ENCODE measurements at regions not wholly inside any gene's neighbourhood (a gene's known extent, or its start where the extent isn't known, plus 50 kb on each side); places are given as distances from the start of the nearest gene placed in this dataset.
"Not testable (repeated sequence)": the region's sequence is repeated elsewhere in the genome, so short reads cannot be mapped to it uniquely, and the experiment has no call there.

GRCh38 chr2:111455016-111456015 lies 334.6 kb downstream of the BCL2L11 start:
- DNase-seq: not testable (repeated sequence)

GRCh38 chr2:111457191-111457590 lies 336.5 kb downstream of the BCL2L11 start:
- DNase-seq: not testable (repeated sequence)

- not testable (repeated sequence) for DNase-seq
Observed at GRCh38 chr2:111460901-111461300, 340.2 kb downstream of the BCL2L11 start.

GRCh38 chr2:111461831-111462230 lies 341.1 kb downstream of the BCL2L11 start:
- not testable (repeated sequence) for DNase-seq

- DNase-seq: not testable (repeated sequence)
Observed at GRCh38 chr2:111462572-111462971, 341.9 kb downstream of the BCL2L11 start.

GRCh38 chr2:111463238-111463848 lies 342.6 kb downstream of the BCL2L11 start:
- DNase-seq: not testable (repeated sequence)

GRCh38 chr2:111463956-111464355 lies 343.2 kb downstream of the BCL2L11 start:
- not testable (repeated sequence) for DNase-seq

GRCh38 chr2:111464367-111464766 lies 343.7 kb downstream of the BCL2L11 start:
- DNase-seq: not testable (repeated sequence)

GRCh38 chr2:111465521-111465920 lies 344.8 kb downstream of the BCL2L11 start:
- not testable (repeated sequence) for DNase-seq

GRCh38 chr2:111466744-111467143 lies 346.0 kb downstream of the BCL2L11 start:
- not testable (repeated sequence) for DNase-seq

GRCh38 chr2:111470924-111471323 lies 350.2 kb downstream of the BCL2L11 start:
- not testable (repeated sequence) for DNase-seq

GRCh38 chr2:111471791-111472530 lies 351.2 kb downstream of the BCL2L11 start:
- not testable (repeated sequence) for DNase-seq

GRCh38 chr2:111472844-111473403 lies 352.2 kb downstream of the BCL2L11 start:
- DNase-seq: not testable (repeated sequence)

- DNase-seq: not testable (repeated sequence)
Observed at GRCh38 chr2:111473522-111473921, 352.8 kb downstream of the BCL2L11 start.

GRCh38 chr2:111474198-111474705 lies 353.5 kb downstream of the BCL2L11 start:
- not testable (repeated sequence) for DNase-seq

- not testable (repeated sequence) for DNase-seq
Observed at GRCh38 chr2:111478335-111478734, 357.6 kb downstream of the BCL2L11 start.

GRCh38 chr2:111478871-111479318 lies 358.2 kb downstream of the BCL2L11 start:
- DNase-seq: not testable (repeated sequence)

- not testable (repeated sequence) for DNase-seq
Observed at GRCh38 chr2:111480016-111480625, 359.4 kb downstream of the BCL2L11 start.

GRCh38 chr2:111480633-111481032 lies 359.9 kb downstream of the BCL2L11 start:
- not testable (repeated sequence) for DNase-seq

GRCh38 chr2:111481219-111481618 lies 360.5 kb downstream of the BCL2L11 start:
- not testable (repeated sequence) for DNase-seq

GRCh38 chr2:111482987-111483679 lies 362.4 kb downstream of the BCL2L11 start:
- DNase-seq: not testable (repeated sequence)
